Gastroesophageal sphincter (tissue), 4 donors: ENCODE measurements at regions not wholly inside any gene's neighbourhood (a gene's known extent, or its start where the extent isn't known, plus 50 kb on each side); places are given as distances from the start of the nearest gene placed in this dataset.

ENCODE experiments used
- ATAC-seq: fragments of 150-250 bp; one replicate; pipeline ENCODE4 v1.9.1; 2016; ENCODE audit warnings: mild to moderate bottlenecking, moderate library complexity
- H3K27ac ChIP-seq, 4 donors: fragments of 200-600 bp; sonication (generic) in 3 of 4; 1 replicate in 3 of 4; 2 replicates in 1 of 4; pipeline ENCODE4 v1.5.1; 2016 to 2019
- H3K27me3 ChIP-seq: fragments of 200-600 bp; sonication (generic); one replicate; pipeline ENCODE4 v1.5.1; 2019
- H3K36me3 ChIP-seq, 2 donors: fragments of 200-600 bp; sonication (generic); one replicate each; pipeline ENCODE4 v1.5.1; 2019; ENCODE audit warnings: control low read depth in 1 of 2
- H3K4me1 ChIP-seq, 3 donors: fragments of 200-600 bp; sonication (generic); 1 replicate in 2 of 3; 2 replicates in 1 of 3; pipeline ENCODE4 v1.5.1; 2016 to 2019; ENCODE audit warnings: control low read depth in 2 of 3
- H3K4me3 ChIP-seq, 2 donors: fragments of 200-600 bp; sonication (generic); one replicate each; pipeline ENCODE4 v1.5.1; 2019; ENCODE audit warnings: mild to moderate bottlenecking in 1 of 2, moderate library complexity in 1 of 2
- H3K9me3 ChIP-seq, 3 donors: fragments of 200-600 bp; sonication (generic); one replicate each; pipeline ENCODE4 v1.5.1; 2017 to 2019; ENCODE audit warnings: control low read depth in 2 of 3
- CTCF ChIP-seq, 4 experiments: fragments of 200-600 bp in 2 of 4; fragments of 450-650 bp in 2 of 4; sonication (generic) in 1 of 4; IDR thresholded peaks; one replicate each; pipeline ENCODE4 v1.5.1; 2017 to 2019; ENCODE audit warnings: antibody characterized with exemption in 4 of 4, mild to moderate bottlenecking in 2 of 4, moderate library complexity in 2 of 4
- EP300 ChIP-seq: sonication (generic); formaldehyde crosslinking; IDR thresholded peaks from one replicate; pipeline ENCODE4 v1.6.1; 2017; ENCODE audit warnings: antibody characterized with exemption, mild to moderate bottlenecking
- POLR2A ChIP-seq, 2 donors: fragments of 450-650 bp; IDR thresholded peaks; one replicate each; pipeline ENCODE4 v1.6.1; 2017; ENCODE audit warnings: antibody characterized with exemption in 2 of 2, mild to moderate bottlenecking in 2 of 2, moderate library complexity in 1 of 2
- POLR2AphosphoS5 ChIP-seq: sonication (generic); formaldehyde crosslinking; IDR thresholded peaks from one replicate; pipeline ENCODE4 v1.6.1; 2017; ENCODE audit warnings: antibody characterized with exemption
- WGBS, 2 donors: methylation state at CpG; one replicate each; pipeline ENCODE4 v1.1.5; 2018; ENCODE audit warnings: low coverage in 1 of 2; 5-methylcytosine and 5-hydroxymethylcytosine counted together

DNA sequence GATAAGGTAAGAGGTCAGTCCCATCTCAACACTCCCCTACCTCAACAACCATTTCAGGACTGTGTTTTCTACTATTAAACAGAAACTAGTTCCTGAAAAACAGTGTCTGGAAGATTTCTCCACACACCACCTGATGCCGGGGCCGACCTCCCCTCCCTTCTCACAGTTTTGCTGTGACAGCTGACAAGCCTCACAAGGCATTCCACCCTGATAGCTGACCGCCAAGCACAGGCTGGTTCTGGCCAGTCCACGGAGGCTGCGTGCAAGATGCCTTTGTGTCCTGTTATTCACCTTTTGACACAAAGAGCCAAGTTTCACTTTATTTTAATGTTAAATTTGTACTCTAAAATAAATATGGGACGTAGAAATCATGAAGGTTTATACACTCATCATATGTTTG, 758.6 kb downstream of the PDHA2 start:
- no peaks in the 10 kb centered on the region for H3K36me3 ChIP-seq
- H3K27ac ChIP-seq = no peak overlapping the region
- H3K4me1 ChIP-seq = no peaks in the 10 kb centered on the region
- ATAC-seq = no peak
- TF ChIP-seq CTCF (IDR thresholded peaks at IDR 0.05) = no peak
- TF ChIP-seq POLR2A (IDR thresholded peaks at IDR 0.05) = no peak
- no peak for TF ChIP-seq POLR2AphosphoS5
- no peak for TF ChIP-seq EP300
- no peaks in the 10 kb centered on the region for H3K9me3 ChIP-seq
- WGBS, 2 donors = 25 to 38% methylated on average over 6 of the region's 6 CpGs
- no peaks in the 10 kb centered on the region for H3K27me3 ChIP-seq
- no peak overlapping the region for H3K4me3 ChIP-seq

DNA sequence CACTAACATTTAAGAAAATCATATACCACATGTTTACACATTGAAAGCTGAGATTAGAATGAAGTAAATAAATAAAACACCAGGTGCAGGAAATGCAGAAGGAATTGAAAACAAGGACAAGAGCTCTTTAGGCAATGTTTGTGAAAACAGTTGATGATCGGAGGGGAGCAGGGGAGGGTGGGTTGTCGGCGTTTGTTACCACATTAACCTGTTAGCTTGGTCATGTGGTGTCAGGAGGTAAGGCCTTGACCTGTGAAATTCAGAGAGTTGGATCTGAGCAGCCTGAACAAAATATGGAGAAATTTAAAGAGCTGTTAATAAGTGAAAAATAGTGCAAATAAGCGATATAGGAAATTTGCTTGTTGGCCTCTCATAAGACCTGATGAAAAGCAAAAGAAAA, 759.9 kb downstream of the PDHA2 start:
- no peaks in the 10 kb centered on the region for H3K36me3 ChIP-seq
- no peaks in the 10 kb centered on the region for H3K9me3 ChIP-seq
- H3K4me1 ChIP-seq = no peaks in the 10 kb centered on the region
- no peak for TF ChIP-seq CTCF (IDR thresholded peaks at IDR 0.05)
- TF ChIP-seq POLR2AphosphoS5 = no peak
- ATAC-seq = no peak
- H3K4me3 ChIP-seq = no peak overlapping the region
- no peak overlapping the region for H3K27ac ChIP-seq
- 85 to 96% methylated on average over 4 of the region's 4 CpGs for WGBS, 2 donors
- no peaks in the 10 kb centered on the region for H3K27me3 ChIP-seq

- H3K27ac ChIP-seq = no peak overlapping the region
- H3K27me3 ChIP-seq = no peaks in the 10 kb centered on the region
- TF ChIP-seq CTCF (IDR thresholded peaks at IDR 0.05) = no peak
- no peak for TF ChIP-seq POLR2A (IDR thresholded peaks at IDR 0.05)
- no peak for TF ChIP-seq EP300
- no peak for TF ChIP-seq POLR2AphosphoS5
- WGBS, 2 donors = 40 to 97% methylated on average over 2 to 3 of the region's 3 CpGs
- no peaks in the 10 kb centered on the region for H3K9me3 ChIP-seq
- no peaks in the 10 kb centered on the region for H3K4me1 ChIP-seq
- no peaks in the 10 kb centered on the region for H3K36me3 ChIP-seq
- ATAC-seq = no peak
- no peak overlapping the region for H3K4me3 ChIP-seq
These were observed 762.8 kb downstream of the PDHA2 start for GRCh38 chr4:96602661-96603060.

GRCh38 chr4:96603641-96604040, 763.7 kb downstream of the PDHA2 start:
- TF ChIP-seq CTCF (IDR thresholded peaks at IDR 0.05) (no peak), EP300 (no peak), POLR2A (IDR thresholded peaks at IDR 0.05) (no peak), POLR2AphosphoS5 (no peak)
- WGBS, 2 donors = 8 to 28% methylated on average over 3 of the region's 3 CpGs
- Histone ChIP-seq H3K9me3 (no peaks in the 10 kb centered on the region), H3K36me3 (no peaks in the 10 kb centered on the region), H3K4me3 (no peak overlapping the region), H3K27ac (no peak overlapping the region), H3K4me1 (no peaks in the 10 kb centered on the region), H3K27me3 (no peaks in the 10 kb centered on the region)
- no peak for ATAC-seq

GRCh38 chr4:96606451-96606850, 766.6 kb downstream of the PDHA2 start:
- no peak for ATAC-seq
- no peaks in the 10 kb centered on the region for H3K27me3 ChIP-seq
- TF ChIP-seq POLR2A (IDR thresholded peaks at IDR 0.05) = no peak
- no peak for TF ChIP-seq POLR2AphosphoS5
- TF ChIP-seq CTCF (IDR thresholded peaks at IDR 0.05) = no peak
- TF ChIP-seq EP300 = no peak
- no peaks in the 10 kb centered on the region for H3K4me1 ChIP-seq
- H3K36me3 ChIP-seq = no peaks in the 10 kb centered on the region
- H3K4me3 ChIP-seq = no peak overlapping the region
- H3K9me3 ChIP-seq = no peaks in the 10 kb centered on the region
- no peak overlapping the region for H3K27ac ChIP-seq
